Middle frontal gyrus (tissue), 1 donor: ENCODE measurements at regions not wholly inside any gene's neighbourhood (a gene's known extent, or its start where the extent isn't known, plus 50 kb on each side); places are given as distances from the start of the nearest gene placed in this dataset.
"Not testable (repeated sequence)": the region's sequence is repeated elsewhere in the genome, so short reads cannot be mapped to it uniquely, and the experiment has no call there.

Experiments used
- DNase-seq: peaks from one replicate; pipeline ENCODE4 v3.0.0-alpha.2; 2015; ENCODE audit warnings: low spot score; ENCODE audit errors: extremely low spot score

DNA sequence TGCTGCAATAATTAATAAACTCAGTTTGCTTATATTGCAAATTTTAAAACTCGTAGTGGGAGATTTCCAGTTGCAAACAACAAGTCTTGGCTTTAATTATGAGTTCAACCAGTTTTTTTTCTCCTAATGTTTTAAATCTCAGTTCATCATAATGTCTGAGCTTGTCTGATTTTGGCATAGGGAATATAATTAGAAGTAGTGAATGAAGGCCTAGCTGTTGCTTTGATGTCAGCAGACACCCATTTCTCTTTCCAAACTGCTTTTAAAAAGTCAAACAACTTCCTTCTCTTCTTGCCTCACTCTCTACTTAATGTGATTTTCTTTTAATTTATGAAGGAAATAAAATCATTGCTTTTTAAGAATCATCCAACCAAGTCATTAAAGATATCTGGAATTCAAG is 1462.1 kb downstream of the DPP10 start:
- DNase-seq: no peak

DNA sequence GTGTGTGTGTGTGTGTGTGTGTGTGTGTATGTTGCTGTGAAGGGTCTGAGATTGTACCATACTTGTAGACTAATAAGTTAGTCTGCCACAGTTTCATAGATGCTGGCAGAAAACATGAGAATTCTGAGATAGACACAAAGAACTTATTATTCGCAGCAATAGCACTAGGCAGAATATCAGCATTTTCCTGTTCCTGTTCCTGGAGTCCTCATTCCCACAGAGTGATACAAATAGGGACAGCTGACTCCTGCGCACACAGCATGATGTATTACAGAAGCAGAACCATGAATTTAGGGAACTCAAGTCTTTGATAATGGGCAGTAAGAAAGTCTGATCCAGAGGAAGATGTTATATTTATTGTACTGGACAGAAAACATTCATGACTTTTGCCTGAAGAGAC is 1466.3 kb downstream of the DPP10 start:
- no peak for DNase-seq

DNA sequence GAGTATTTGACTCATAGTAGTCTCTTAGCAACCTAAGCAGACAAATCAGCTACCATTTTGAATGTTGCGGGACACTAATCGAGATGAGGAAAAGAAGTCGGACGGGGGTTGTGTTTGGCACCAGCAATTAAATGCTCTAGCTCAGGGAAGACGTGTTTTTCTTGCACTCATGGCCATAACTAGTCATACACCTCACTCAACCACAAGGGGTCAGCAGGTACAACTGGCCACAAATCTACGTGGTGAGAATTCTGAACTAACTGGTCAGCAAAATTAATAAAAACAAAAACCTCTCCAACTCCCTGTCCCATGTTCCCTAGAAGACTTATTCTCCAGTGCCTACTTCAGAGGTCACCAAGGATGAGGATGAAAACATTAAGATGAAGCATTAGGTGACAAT is 1467.8 kb downstream of the DPP10 start:
- no peak for DNase-seq

DNA sequence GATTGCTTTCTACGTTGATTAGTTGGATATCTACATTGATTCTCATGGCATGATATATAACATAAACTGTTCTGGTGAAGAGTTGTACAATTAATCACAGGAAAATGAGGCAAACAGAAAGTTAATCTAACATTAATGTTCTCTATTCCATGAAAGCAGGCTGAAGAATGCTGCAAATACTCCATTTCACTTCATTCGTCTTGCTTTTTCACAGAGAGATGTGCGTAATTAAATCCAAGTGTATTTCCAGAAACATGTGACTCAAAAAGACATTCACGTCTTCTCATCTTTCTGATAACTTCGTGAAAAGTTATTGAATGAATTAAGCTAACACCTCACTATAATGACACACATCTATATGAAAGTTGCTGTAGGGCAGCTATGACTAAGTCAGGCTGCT is 1471.5 kb downstream of the DPP10 start:
- DNase-seq: no peak

DNA sequence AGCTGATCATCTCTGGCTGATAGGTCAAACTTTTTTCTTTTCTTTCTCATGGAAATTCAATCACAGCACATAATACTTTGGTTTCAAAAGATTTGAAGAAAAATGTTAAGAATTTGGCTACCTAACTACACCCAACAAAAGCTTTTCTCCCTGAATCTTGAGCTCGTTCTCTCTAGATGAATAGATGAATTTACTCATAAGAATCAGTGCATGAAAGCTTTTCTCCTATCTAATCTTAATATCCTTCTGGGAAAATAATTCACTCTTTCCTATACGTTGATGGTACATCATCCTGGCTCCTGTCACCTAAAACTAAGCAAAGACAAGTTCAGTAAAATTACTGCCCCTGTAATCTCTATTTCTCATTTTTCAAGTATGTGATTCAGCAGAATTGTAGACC is 1479.1 kb downstream of the DPP10 start:
- DNase-seq: no peak

DNA sequence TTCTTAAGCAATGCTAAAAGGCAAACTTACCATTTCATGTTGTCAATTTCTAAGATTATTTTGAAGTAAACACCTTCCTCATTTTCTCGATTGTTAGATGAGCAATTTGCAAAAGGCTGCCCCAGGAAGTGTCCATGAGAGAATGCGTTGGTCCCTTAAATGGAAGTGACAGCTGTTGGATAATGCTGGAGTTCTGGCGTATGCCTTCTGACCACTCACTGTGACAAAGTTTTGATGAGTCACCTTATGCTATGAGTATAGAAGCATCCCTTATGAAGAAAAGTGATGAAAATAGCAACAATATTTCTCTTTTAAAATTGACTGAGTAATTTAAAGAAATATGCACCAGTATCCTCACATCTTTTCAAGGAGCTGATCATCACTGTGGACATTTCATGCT is 1497.5 kb downstream of the DPP10 start:
- no peak for DNase-seq

DNA sequence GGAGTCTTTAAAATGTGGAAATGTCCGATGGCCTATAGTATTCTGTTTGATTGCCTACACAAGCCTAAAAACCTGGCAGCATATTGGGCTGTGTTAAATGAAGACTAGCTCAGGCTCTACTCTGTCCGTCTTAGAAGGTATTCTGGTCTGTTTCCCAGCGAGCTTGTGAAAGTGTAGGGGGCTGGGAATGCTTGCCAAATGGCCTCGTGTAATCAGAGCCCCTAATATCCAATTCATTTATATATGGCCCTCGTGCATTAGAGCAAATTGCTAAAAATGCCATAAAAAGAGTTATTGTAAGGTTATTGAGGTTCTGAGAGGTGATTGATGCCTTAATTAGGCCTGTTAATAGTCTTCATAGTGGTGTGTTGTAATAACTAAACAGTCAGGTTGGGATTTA is 1500.4 kb downstream of the DPP10 start:
- DNase-seq: no peak

DNA sequence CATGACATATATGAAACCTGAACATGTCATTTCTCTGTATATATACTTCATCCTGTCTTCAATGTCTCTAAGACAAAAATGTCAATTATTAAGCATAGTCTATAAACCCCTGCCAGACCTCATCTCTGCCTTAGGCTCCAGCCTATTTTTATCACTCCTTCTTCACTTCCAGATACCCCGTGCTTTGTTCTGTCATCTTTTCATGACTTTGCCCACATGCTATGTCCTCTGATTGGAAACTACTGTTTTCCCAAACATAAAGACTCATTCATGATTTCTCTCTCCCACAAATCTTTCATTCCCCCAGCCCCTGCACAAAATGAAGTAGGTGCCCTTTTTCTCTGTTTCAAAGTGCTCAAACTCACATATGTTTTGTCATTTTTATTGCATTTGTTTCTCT is 1503.9 kb downstream of the DPP10 start:
- no peak for DNase-seq

DNA sequence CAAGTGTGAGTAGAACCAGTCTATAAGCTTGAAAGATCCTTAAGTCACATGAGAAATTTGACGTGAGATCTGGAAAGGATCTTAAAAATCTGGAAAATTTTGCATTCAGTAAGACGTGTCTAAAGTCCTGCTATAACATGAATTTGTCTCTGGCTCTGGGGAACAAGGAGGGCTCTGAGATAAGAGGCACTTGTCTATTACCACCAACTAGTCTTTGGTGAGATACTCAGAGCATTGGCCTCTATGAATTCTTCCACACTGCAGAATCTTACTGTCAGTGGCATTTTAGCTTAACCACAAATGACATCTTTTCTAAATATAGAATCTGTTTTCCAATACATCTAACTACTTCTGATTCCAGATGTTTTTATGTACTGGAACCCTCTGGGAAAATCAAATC is 1504.5 kb downstream of the DPP10 start:
- no peak for DNase-seq

DNA sequence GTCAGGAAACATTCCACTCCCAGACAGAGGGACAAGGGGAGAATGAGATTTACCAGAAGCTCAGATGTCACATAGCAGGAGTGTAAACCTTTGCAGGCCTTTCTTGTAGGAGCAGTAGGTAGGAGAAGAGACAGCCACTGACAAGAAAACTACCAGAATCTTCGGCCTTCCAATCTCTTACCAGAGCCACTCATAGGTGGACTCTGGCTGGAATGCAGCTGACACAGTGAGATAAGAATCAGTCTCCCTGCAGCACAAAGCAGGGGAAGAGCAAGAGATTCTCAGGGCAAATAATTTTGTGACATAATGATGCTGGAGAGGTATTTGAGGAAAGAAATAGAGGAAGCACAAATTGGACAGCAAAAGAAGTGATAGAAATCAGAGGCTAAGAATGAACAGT is 1534.5 kb downstream of the DPP10 start:
- no peak for DNase-seq

DNA sequence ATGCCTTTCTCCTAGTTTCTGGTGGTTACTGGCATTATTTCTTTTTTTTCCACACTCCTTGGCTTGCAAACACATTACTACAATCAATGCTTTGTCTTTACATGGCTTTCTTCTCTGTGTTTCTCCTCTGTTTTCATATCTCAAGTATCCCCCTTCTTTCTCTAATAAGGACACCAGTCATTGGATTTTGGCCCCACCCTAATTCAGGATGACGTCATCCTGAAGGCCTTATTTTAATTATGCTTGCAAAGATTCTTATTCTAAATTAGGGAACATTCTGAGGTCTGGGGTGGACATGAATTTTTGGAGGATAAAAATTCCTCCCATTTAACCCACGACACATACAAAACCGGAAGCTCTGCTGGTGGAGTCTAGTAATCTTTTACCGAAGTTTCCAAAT is 1556.6 kb downstream of the DPP10 start:
- no peak for DNase-seq

DNA sequence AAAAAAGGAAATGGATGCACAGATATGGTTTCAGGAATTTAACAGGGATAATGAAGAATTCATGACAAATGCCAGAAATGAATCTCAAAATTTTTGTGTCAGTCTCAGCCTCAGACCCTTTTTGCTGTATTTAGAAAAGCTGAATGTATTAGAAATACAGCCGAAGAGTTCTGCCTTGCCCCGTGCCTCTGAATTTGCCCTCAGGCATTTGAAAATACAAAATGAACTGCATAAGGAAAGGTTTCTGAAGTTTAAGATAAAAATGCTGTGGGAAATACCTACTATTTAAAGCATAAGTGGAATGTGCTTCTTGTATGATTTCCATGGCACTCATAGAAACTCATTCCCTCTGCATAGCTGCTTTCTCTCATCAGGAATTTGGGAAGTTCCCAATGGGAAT is 1580.6 kb downstream of the DPP10 start:
- DNase-seq: no peak

DNA sequence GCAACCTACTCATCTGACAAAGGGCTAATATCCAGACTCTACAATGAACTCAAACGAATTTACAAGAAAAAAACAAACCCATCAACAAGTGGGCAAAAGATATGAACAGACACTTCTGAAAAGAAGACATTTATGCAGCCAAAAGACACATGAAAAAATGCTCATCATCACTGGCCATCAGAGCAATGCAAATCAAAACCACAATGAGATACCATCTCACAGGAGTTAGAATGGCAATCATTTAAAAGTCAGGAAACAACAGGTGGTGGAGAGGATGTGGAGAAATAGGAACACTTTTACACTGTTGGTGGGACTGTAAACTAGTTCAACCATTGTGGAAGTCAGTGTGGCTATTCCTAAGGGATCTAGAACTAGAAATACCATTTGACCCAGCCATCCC is 1596.3 kb downstream of the DPP10 start:
- not testable (repeated sequence) for DNase-seq

DNA sequence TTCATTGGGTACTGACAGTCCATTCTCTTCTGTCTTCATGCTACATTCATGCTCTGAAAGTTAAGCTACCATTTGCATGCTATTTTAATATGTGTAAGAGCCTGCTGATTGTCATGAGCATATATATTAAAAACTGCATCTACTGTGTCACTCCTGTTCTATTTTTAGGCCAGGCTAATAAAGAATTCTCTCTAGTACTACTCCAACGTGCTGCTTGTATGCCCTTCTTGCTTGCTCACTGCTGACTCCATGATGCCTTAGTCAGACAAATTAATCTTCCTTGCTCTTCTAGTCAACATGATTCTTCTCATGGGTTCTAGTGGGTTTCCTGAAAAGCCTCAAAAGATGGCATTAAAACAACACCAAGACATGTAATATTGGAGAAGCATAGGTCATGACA is 1600.1 kb downstream of the DPP10 start:
- DNase-seq: no peak

DNA sequence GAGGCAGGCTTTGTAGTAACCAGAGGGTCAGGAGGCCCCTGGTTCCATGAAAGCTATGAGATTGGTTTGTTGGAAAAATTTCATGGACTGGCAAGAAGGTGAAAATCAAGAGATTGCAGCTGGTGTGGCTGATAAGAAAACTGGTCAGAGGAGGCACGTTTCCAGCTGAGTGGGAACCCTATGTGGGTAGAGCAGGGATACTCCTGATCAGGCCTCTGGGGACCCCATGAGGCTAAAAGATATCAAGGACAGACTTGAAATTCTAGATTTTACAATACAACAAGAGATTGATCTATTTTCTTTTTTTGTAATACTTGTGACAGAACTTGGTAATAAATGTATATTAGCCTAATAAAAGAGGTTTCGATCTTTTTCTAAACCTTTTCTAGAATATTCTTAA is 1615.1 kb downstream of the DPP10 start:
- no peak for DNase-seq

DNA sequence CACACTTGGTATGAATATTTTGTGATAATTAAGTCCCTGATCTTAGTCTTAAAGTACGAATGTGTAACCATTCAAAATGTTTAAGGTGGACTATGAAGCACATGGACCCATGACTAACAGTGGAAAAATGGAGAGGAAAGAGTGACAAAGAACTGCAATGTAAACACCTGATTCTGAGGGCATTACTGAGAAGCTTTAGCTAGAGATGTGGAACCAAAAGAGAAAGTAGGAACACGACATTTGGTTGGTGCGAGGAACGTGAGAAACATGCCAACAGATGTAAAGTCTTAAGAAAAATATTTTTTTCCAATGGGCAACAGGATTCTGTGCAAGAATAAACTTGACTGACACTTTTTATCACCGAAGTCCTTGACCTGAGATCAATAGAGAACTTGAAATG is 1618.6 kb downstream of the DPP10 start:
- no peak for DNase-seq

DNA sequence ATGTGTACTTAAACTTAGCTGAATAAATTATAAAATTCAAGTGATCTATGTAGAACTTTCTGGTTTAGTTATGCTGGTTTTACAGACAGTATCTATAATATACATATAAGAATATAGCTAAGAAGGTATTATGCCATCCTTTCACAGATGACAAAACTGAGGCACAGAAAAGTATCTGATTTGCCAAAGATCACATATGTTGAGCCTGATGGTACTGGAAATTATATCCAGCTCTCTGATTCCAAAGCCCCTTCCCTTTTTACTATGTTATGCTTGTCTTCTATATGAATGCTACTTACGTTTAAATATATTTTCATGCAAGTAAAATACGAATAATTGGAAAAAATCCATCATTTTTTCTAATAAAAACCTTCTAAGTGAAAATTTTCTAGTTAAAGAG is 1631.3 kb downstream of the DPP10 start:
- DNase-seq: no peak

DNA sequence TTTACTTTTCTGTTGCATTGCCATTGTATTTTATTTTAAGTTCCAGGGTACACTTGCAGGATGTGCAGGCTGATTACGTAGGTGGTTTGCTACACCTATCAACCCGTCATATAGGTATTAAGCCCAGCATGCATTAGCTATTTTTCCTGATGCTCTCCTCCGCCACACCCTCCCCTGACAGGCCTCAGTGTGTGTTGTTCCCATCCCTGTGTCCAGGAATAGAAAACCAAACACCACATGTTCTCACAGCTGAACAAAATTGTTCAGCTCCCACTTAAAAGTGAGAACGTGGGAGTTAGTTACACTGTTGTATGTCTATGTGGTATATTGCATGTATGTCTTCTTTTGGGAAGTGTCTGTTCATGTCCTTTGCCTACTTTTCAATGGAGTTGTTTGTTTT is 1631.7 kb downstream of the DPP10 start:
- no peak for DNase-seq

DNA sequence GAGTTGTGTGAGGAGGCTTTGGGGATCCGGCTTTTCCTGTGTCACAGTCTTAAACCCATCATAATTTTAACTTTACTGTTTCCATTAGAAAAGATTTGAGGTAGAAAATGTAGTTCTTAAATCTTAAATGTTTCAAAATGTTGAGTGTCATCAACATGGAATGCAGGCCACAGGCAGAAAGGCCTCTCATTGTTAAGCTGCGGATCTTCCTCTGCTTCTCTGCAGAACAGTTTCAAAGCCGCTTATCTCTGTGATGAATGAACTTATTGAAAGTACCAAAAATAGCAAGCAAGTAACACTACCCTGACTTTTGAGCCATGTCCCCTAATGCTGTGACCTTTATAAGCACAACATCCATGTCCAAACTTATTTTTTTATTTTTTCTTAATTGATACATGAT is 1645.8 kb downstream of the DPP10 start:
- DNase-seq: no peak

DNA sequence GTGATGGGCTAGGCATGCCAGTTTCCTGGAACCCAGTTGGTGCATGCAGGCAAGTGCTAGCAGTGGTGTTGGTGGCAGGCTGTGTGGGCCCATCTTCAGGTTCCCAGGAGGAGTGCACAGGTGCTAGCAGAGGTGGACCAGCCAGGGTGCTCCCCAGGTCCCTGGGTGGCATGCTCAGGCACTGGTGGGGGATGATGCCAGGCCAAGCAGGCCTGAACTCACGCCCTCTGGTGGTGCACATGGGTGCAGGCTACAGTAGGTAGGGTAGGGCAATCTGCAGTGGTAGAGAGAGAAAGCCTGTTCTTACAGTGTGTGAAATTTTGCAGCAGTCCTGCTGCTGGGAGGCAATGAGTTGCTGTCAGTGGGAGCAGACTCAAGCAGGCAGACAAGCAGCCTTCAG is 1651.8 kb downstream of the DPP10 start:
- DNase-seq: no peak

DNA sequence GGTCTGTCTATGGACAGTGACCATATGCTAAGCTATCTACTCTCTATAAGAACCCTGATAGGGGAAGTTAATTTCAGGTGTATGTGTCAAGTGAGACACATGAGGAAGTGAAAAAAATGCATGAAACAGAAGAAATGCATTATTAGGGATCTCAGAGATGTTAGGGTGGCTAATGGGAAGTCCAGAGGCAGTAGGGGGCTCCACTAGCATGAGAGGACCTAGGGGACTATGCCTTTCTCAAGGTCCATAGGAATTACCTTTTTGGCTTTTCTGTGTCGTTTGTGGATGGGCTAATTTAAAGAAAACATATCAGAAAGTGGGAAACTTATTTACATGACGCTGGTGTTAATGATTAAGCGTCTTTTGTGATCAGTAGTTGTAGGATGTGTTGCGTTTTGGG is 1653.2 kb downstream of the DPP10 start:
- no peak for DNase-seq

DNA sequence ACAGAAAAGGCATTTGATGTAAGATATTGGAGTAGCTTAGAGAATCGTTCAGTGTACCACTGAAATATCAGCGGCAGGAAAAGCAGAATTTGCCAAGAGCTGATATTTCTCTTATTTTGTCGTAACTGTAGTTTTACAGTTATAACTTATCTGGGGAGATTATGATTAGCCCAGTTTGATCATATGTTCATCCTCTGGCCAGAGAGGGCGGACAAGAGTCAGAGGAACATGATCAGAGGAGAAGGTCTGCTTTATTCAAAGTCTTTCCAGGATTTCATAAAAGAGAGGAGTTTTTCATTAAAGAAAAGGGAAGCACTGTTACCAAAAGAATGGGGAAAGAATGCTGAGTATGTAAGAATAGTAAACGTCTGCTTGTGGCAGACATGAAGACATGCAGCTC is 1655.6 kb downstream of the DPP10 start:
- no peak for DNase-seq

DNA sequence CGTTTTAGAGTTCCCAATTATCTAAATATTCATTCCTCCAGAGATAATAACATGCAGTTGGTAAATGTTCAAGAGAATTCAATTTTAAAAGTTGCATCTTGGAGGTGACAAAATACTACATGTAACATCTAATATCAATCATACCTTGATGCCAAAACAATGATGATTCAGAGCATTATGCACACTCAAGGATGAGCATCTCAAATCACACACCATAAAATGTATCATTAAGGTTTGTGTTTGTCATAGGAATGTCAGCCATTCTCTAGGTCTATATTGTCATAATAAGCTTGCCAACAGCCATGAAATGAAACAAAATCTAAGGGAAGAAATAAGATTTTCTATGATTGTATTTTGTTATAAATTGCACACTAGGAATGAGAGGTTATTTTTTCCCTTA is 1667.0 kb downstream of the DPP10 start:
- DNase-seq: no peak

DNA sequence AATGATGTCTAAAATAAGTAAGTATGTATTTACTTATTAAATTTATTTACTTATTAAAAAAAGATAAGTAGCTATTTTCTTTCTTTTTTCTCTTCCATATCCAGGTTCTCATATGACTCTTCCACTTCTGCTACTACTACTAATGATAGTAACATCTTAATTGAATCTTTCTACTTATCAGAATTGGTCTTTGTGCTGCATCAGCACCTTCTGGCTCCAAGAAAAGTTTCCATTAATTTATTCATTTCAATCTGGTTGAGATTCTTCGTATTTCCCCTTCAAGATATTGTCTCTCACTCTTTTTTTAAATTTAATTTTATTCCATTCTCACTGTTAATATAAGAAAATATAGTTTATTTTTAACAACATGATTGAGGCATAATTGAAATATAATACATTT is 1675.4 kb downstream of the DPP10 start:
- no peak for DNase-seq

DNA sequence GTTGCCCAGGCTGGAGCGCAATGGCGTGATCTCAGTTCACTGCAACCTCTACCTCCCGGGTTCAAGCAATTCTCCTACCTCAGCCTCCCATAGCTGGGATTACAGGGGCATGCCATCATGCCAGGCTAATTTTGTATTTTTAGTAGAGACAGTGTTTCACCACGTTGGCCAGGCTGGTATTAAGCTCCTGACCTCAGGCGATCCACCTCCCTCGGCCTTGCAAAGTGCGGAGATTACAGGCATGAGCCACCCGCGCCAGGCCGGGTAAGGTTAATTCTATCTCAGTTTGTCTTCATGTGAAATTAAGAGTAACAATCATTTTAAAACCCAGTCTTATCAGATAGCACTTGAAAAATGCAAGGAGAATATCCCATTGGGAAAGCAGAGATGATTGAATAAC is 1681.7 kb upstream of the DDX18 start:
- DNase-seq: no peak
